CD4-positive, alpha-beta T cell treated with Interleukin-2 at 100 ng/mL for 4 hours (primary cell): ENCODE measurements at regions not wholly inside any gene's neighbourhood (a gene's known extent, or its start where the extent isn't known, plus 50 kb on each side); places are given as distances from the start of the nearest gene placed in this dataset.
"Not testable (repeated sequence)": the region's sequence is repeated elsewhere in the genome, so short reads cannot be mapped to it uniquely, and the experiment has no call there.

Experiments used
- DNase-seq: peaks from one replicate; pipeline ENCODE4 v3.0.0-alpha.2; 2020; ENCODE audit warnings: low spot score

- DNase-seq: no peak
Measured at GRCh38 chr16:88322500-88322970, 60.2 kb upstream of the ZNF469 start.

- no peak for DNase-seq
Measured at GRCh38 chr16:88323041-88323440, 59.7 kb upstream of the ZNF469 start.

DNA sequence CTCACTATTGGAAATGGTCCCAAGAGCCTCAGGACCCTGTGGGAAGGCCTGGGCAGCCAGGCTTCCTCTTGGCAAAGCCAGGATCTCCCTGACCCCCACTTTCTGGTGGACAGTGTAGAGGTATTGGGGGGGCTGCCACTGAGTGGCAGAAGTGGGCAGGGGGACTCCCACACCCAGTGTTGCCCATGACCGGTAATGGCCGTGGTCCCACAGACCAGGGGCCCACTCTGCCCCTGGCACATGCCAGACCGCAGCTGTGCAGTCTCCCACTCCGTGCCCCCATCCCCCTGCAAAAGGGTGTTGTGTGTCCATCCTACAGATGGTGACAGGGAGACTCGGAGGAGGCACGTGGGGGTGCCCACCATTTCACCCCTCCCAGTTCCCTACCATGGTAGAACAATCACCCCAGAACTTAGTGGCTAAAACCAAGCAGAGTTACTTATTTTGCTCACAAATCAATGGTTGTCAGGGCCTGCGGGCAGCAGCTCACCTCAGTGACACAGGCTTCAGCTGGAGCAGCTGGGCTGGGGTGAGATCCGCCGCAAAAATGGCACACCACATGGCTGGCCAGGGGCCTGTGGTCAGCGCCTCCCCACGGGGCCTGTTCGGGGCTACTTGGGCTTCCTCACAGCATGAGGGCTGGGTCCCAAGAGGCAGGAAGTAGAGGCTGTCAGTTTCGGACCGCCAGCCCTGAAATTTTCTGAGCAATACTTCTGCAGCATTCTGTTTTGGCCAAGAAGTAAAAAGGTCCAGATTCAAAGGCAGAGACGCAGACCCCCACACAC, 59.0 kb upstream of the ZNF469 start:
- no peak for DNase-seq

GRCh38 chr16:88325087-88325750, 57.5 kb upstream of the ZNF469 start:
- no peak for DNase-seq

GRCh38 chr16:88325976-88326375, 56.8 kb upstream of the ZNF469 start:
- no peak for DNase-seq

DNA sequence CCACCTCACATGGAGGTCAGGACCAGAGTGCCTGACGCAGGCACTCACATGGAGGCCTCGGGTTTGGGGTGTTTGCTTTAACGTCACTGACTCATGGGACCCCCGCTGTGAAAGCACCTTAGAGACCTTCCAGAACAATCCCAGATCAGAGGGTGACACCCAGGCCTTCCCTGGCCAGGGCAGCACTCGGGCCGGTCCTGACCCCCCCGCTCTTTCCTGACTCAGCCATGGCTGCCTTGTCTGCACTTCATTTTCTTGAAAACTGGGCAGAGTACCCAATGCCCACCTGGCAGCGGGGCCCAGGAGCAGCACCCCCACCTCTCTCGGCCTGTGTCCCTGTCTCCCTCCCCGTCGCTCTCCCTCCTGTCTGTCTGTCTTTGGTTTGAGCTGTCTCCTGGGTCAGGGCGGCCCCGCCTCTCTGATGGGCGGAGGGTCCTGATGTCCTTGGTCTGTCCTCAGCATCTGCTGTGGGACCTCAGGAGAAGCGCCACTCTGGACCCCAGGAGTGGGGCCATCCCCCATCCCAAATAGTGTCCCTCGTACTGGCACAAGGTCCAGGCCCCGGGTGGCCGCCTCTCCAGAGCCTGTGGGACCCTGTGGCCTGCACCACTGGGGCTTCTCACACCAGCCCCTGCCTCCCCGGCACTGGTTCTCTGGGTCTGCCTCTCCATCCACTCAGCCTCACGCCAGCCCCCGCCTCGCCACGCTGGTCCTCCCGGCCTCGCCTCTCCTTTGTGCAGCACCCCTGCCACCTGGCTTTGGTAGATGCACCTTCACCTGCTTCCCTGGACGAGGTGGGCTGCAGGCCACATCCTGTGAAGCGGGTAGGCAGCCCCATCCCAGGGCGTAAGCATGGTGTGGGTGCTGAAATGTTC, 55.9 kb upstream of the ZNF469 start:
- DNase-seq: no peak

GRCh38 chr16:88327561-88328312, 55.0 kb upstream of the ZNF469 start:
- DNase-seq: no peak

DNA sequence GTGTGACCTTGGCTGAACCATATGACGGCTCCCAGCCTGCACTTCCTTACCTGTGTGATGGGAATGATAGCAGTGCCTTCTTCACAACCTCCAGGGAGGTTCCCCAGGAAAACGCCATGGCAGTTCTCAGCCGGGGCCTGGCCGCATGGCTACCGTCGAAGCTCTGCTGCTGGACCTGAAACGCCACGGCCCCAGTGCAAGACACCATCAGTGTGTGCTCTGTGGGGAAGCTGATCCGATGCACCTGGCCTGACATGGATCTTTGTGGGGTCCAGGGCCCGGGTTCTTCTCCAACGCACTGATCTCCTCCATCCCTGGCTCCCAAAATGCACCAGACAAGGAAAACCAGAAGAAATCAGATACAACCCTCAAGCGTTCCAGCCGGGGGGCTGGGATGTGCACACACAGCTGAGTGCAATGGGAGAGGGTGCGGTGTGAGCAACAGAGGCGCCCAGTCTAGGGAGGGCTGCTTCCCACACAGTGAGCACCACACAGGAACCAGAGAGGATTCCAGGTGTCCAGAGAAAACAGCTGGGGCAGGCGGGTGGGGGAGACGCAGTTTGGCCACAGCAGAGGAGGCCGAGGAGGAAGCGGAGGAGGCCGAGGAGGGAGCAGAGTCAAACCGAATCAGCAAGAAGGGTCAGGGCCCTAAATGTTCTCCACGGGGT, 54.3 kb upstream of the ZNF469 start:
- DNase-seq: no peak

DNA sequence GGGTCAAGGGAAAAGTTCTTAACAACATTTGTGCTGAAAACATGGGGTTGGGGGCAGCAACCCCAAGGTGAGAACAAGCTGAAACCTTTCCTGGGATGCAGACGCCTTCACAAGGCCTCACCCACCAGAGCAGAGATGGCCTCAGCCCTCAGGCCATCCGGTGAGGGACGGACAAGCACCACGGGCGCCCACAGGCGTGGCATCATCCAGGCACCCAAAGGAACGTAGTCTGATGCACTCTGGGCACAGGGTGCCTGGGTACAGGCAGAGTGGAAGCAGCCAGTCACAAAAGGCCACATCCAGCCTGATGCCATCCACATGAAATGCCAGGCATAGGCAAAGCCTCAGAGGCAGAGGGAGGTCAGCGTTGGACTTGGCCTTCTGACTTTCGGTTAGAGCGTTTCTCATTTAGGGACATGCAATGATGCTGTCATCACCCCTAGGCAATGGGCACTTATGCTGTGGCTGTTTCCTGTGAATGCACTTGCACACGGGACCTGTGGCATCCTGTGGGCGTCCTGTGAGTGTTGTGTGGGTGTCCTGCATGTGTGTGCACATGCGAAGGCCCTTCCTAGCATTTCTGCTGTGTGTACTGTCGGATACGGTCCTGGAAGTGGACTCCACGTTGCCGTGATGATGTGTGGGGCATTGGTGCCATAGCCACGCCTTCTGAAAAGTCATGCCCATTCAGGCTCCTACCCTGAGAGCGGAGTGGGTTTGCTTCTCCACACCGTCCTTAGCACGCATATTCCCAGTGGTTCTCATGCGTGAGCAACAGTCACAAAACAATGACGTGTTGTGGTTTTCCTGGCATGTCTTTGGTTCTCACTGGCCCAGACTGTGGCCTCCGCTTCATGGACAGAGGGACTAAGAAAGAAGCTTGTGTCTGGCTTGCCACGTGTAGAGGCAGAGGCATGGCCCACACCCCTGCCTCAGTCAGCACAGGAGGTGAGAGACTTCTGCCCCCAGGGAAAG, 52.7 kb upstream of the ZNF469 start:
- no peak for DNase-seq

GRCh38 chr16:88330971-88331890, 51.5 kb upstream of the ZNF469 start:
- DNase-seq: no peak

DNA sequence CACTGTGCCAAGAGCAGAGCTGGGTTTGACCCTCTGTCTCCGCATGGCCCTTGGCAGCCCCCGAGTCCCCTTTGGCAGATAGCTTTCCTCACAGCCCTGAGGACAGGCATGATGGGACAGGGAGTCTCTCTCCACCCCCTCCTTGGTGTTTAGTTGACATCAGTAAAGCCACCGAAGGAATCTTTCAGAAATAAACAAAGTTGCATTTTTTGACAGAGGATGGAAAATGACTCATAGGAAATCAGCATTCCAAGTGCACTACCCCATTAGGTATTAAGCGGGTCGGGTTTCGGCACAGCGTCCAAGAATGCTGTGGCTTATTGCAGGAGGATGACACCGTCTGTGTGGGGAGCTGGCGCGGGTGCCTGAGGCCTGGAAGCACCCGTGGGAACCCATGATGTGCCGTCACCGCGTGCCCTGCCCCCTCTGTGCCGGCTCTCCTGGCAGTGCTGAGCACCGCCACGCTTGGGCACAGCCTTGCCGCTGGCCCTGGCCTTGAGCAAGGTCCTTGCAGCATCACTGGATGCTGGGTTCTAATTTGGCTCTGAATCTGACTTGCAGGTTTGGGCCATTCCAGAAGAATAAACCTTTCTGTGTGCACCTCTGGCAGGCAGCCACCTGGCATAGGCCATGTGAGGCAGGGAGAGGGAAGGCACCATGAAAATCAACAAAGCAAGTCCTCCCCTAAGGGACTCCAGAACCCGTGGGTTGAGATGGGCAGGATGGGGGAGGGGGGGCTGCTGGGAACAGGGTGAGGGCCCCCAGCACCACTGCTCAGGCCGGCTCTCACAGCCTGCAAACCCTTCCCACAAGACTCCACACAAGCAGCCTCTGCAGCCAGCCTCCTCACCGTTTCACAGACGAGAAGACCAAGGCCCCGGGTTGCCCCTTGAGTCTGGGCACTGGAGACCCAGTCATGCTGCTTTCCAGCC, 50.5 kb upstream of the ZNF469 start:
- DNase-seq: no peak

DNA sequence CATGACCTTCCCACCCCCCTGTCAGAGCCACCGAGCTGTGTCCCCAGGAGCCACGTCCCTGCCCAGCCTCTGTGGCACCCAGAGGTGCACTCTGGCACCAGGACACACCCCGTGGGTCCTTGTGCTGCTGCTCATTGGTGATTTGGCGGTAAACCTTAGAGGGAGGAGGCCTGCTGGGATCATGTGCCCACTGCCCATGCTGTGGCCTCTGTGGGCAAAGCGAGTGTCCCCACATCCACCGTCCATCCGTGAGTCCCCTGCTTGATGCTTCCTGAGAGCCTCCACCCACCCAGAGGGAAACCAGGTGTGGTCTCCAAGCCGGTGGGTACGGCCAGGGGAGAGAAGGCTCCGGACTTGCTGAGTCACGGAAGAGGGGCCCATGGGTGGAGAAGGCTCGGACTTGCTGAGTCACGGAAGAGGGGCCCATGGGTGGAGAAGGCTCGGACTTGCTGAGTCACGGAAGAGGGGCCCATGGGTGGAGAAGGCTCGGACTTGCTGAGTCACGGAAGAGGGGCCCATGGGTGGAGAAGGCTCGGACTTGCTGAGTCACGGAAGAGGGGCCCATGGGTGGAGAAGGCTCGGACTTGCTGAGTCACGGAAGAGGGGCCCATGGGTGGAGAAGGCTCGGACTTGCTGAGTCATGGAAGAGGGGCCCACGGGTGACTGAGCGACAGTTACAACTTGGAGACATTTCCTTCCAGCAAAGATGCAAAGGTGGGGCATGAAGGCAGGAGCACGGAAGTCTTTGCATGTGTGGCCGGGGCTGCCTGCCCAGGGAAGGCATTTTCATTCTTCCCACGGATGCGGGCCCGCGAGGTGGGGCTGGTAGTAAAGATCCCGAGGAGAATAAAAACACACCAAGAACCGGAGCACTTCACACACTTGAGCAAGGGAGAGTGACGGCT, 49.6 kb upstream of the ZNF469 start:
- DNase-seq: not testable (repeated sequence)
